NCI-H2196 treated with DMSO at 0.1 percent for 48 hours (cell line): ENCODE measurements at regions not wholly inside any gene's neighbourhood (a gene's known extent, or its start where the extent isn't known, plus 50 kb on each side); places are given as distances from the start of the nearest gene placed in this dataset.
A peak's percentile ranks its signal among the peaks of the same experiment; 100 is the strongest.

ENCODE experiments used
- DNase-seq: peaks from one replicate; lab custom pipeline; 2025; ENCODE audit not compliant: unreplicated experiment; lab: John Stamatoyannopoulos, UW

- no peak for DNase-seq
These were observed 53.4 kb downstream of the RPLP1 start for GRCh38 chr15:69505956-69506556.

DNA sequence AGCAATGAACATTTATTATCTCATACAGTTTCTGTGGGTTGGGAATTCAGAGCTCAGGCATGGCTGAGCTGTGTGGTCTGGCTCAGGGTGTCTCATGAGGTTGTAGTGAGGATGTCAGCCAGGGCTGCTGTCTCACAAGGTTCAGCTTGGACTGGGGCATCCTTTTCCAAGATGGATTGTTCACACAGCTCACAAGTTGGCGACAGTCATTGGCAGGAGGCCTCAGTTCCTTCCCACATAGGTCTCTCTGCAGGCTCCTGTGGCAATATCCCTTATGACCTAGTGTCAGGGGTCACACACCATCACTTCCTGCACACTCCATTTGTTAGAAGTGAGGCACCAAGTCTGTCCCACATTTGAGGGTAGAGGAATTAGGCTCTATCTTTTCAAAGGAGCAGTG is 56.0 kb downstream of the RPLP1 start:
- DNase-seq, result no peak

- DNase-seq, result no peak
These were observed 56.5 kb downstream of the RPLP1 start for GRCh38 chr15:69509131-69509530.

- DNase-seq, result no peak
These were observed 57.9 kb downstream of the RPLP1 start for GRCh38 chr15:69510556-69510955.

DNA sequence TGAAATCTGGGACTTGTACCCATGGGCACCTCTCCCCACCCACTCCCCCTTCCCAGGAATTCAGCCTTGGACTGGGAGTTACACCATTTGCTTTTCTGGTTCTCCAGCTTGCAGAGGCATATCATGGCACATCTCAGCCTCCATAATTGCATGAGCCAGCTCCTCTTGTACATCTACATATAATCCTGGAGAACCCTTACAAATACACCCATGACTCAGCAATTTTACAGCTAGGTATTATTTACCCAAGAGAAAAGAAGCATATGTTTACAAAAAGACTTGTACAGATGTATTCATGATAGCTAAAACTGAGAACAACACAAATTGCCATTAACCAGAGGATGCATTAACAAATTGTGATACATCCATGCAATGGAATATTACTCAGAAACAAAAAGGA is 58.4 kb downstream of the RPLP1 start:
- no peak for DNase-seq

GRCh38 chr15:69511716-69512340 is 59.2 kb downstream of the RPLP1 start:
- no peak for DNase-seq

DNA sequence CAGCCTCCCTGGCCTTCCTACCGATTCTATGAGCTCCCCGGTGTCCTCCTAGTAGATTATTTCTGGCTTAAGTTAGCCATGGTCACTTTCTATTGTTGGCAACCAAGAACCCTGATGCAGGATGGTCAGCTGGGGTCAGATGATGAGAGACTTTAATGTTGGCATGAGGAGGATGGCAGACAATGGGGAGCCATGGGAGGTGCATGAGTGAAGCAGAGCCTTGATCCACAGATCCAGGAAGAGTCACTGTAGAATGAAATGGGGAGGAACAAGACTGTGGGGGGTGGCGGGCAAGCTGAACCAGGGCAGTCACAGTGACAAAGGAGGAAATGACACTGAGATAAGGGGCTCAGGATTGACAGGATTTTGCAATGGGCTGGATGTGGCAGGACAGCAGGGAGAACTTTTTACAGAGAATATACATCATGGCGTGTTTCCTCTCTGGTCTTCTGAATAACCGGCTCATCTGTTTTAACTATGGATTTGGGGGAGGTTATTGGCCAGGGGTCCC is 60.9 kb downstream of the RPLP1 start:
- DNase-seq, result no peak

DNA sequence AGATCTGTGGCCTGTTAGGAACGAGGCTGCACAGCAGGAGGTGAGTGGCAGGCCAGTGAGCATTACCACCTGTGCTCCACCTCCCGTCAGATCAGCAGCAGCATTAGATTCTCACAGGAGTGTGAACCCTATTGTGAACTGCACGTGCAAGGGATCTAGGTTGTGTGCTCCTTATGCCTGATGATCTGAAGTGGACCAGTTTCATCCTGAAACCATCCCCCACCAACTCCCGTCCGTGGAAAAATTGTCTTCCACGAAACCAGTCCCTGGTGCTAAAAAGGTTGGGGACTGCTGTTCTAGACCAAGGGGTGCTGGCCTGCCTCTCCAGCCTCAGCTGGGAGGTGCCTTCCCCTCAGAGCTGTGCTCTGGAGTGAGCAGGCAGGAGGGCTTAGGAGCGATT is 61.4 kb downstream of the RPLP1 start:
- DNase-seq, result no peak

DNA sequence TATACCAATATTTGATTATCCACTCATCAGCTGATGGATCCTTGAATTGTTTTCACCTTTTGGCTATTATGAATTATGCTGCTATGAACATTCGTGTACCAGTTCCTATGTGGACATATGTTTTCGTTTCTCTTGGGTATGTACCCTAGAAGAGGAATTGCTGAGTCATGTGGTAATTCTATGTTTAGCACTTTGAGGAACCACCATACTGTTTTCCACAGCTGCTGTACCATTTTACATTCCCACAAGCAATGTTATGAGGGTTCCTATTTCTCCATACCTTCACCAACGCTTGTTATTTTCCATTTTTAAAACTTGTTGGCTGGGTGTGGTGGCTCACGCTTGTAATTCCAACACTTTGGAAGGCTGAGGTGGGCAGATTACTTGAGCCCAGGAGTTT is 62.9 kb downstream of the RPLP1 start:
- DNase-seq, result no peak

DNA sequence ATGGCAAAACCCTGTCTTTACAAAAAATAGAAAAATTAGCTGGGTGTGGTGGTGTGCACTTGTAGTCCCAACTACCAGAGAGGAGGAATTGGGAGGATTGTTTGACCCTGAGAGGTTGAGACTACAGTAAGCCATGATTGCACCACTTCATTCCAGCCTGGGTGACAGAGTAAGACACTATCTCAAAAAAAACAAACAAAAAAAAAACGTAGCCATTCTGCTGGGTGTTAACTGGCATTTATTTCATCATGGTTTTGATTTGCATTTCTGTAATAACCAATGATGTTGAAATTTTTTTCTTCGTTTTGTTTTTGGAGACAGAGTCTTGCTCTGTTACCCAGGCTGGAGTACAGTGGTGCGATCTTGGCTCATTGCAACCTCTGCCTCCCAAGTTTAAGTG is 63.3 kb downstream of the RPLP1 start:
- DNase-seq, result no peak

DNA sequence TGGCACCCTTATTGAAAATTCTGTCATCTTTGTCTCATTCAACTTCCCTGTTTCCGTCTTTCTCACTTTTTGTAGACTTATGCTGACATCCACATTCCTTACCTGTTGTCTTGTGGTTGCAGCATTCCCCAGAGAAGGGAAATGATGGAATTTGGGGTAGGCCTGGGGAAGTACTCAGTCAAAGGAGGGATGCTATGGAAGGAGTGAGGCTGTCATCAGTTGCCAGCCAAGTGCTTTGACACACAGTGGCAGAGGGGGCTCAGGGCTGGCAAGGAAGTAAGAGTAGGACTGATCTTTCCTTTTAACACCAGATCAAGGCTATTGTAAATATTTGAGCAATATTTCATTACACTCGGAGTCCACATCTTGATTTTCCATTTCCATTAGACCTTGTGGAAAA is 64.4 kb downstream of the RPLP1 start:
- DNase-seq, result no peak

DNA sequence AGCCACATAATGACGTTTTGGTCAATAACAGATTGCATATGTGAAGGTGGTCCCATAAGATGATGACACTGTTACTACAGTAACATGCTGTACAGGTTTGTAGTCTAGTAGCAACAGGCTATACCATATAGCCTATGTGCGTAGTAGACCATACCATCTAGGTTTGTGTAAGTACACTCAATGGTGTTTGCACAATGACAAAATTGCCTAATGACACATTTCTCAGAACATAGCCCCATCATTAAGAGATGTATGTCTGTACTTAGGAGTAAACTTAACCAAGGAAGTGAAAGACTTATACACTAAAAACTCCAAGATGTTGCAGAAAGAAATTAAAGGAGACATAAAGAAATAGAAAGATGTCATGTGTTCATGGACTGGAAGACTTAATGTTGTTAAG is 66.2 kb downstream of the RPLP1 start:
- DNase-seq, result no peak

GRCh38 chr15:69520067-69520466 is 67.4 kb downstream of the RPLP1 start:
- DNase-seq, result no peak

- DNase-seq, result no peak
These were observed 69.7 kb downstream of the RPLP1 start for GRCh38 chr15:69522361-69522760.

DNA sequence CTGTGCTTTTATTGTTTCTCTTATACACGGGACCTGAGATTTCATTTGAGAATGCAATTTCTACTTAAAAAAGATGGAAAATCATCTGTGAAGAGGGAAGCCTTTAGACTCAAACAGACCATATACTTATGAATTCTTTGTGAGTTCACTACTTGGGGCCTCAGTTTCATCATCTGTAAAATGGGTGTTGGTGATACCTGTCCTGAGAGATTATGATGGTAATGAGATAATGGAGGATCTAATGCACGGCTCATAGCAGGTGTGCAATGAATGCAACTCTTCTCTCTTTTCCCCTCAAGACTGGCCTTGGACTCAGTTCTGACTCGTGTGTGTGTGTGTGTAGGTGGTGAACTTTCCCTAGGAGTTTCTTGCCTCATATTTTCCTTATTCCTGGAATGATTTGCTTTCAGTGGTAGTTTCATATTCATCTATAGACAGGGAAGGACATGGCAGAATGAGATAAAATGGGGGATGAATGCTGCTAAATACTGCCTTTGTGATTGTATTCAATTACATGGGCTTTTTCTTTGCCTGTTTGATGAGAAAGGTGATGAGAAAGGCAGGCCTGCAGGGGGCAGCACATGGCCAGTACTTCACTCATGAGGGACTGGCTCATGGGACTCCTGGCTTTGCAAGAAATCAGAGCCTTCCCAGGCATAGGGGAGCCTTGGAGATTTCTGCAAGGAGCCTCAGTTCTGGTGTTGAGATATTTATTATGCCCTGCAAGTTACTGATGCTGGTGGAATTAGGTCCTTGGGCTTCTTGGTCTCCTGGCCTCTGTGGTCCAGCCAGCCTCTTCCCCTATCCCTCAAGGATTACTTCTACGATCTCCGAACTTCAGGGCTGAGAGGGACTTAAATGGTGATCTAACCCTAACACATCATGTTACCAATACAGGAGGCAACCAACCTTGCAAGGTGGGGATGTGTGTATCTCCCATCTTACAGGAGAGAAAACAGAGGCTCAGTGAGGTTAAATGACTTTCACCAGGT is 70.7 kb downstream of the RPLP1 start:
- peak; percentile 29 for DNase-seq

- DNase-seq, result no peak
These were observed 71.7 kb downstream of the RPLP1 start for GRCh38 chr15:69524296-69524695.

DNA sequence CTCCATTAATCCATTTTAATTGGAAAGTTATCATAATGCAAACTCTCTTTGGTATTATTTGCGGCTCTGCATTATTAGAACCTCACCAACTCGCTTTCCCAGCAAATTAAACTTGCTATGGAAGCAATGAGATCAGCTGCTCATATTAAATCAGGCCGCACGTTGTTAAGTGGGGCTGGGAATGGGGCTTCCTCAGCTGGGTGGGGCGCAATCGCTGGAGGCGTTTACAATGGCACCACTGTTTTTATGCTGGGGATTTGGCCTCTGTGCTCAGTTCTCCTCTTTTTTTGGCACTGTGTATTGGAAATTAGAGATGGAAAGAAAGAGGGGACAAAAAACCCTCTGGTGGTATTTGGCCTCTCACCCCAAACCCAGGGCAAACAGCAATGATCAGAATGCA is 72.2 kb downstream of the RPLP1 start:
- DNase-seq, result no peak

- no peak for DNase-seq
These were observed 72.9 kb downstream of the RPLP1 start for GRCh38 chr15:69525543-69525942.

DNA sequence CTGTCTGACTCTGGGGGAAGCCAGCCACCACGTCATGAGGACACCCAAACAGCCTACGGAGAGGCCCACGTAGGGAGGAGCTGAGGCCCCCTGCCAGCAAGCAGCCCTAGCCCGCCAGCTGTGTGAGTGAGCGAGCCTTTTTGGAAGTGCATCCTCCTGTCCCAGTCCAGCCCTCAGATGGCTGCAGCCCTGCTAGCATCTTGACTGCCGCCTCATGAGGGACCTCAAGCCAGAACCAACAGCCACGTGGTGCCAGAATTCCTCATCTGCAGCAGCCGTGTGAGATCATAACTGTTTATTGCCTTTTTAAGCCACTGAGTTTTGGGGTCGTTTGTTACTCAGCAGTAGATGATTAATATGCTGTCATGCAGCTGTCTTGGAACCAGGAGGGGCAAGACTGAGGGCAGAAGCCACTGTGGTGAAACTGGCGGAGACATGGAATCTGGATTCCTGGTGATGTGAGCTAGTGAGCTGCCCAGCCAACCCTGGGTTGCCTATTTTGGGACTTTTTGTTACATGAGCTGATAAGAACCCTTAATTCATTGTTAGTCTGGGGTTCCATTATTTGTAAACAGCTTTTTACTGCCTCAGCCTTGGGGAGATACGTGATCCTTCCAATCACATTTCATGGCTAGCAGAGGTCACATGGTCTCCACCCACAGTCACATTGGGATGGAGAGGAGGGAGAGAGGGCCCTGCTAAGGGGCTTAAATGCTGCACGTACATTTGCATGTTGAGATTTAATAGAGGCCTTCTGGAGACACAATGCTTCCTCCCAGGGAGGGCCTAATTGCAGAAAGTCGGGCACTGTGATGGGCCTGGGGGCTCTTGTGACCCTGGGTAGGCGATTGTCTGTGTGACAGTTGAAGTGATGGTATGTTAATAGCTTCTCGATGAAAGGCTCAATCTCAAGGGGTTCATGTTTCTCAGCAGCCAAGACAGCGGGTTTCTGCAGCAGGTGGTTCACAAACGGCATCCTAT is 73.8 kb downstream of the RPLP1 start:
- no peak for DNase-seq

GRCh38 chr15:69529141-69529540 is 76.5 kb downstream of the RPLP1 start:
- DNase-seq, result no peak
